Progenitor cell of endocrine pancreas (in vitro differentiated cells): ENCODE measurements at regions not wholly inside any gene's neighbourhood (a gene's known extent, or its start where the extent isn't known, plus 50 kb on each side); places are given as distances from the start of the nearest gene placed in this dataset.

Experiments
- DNase-seq: peaks from one replicate; pipeline ENCODE4 v3.0.0; 2021; ENCODE audit warnings: low spot score; ENCODE audit not compliant: unreplicated experiment
- H3K27ac Mint-ChIP-seq: 2 replicates; pipeline ENCODE4 v1.8.0; 2021; ENCODE audit warnings: mild to moderate bottlenecking, moderate library complexity, mixed read lengths
- H3K27me3 Mint-ChIP-seq: 2 replicates; pipeline ENCODE4 v1.8.0; 2021; ENCODE audit warnings: mixed read lengths
- H3K36me3 Mint-ChIP-seq: 2 replicates; pipeline ENCODE4 v1.8.0; 2022; ENCODE audit warnings: mixed read lengths; ENCODE audit not compliant: insufficient read depth
- H3K4me1 Mint-ChIP-seq: 2 replicates; pipeline ENCODE4 v1.8.0; 2021; ENCODE audit warnings: low read depth, mixed read lengths
- H3K4me3 Mint-ChIP-seq: 2 replicates; pipeline ENCODE4 v1.8.0; 2021; ENCODE audit warnings: low read depth, mild to moderate bottlenecking, moderate library complexity, mixed read lengths
- H3K9me3 Mint-ChIP-seq: 2 replicates; pipeline ENCODE4 v1.8.0; 2021; ENCODE audit warnings: low read depth, mixed read lengths
- CTCF ChIP-seq: fragments of 200-600 bp; sonication (generic); IDR thresholded peaks from one replicate; pipeline ENCODE4 v1.5.0; 2021; ENCODE audit warnings: antibody characterized with exemption, mild to moderate bottlenecking; ENCODE audit not compliant: unreplicated experiment

- TF ChIP-seq CTCF: no peak
- H3K36me3 Mint-ChIP-seq: no peaks in the 10 kb centered on the region
- no peaks in the 10 kb centered on the region for H3K9me3 Mint-ChIP-seq
- H3K4me1 Mint-ChIP-seq: no peaks in the 10 kb centered on the region
- H3K4me3 Mint-ChIP-seq: no peak overlapping the region
- H3K27me3 Mint-ChIP-seq: peaks cover 47% of the 10 kb centered on the region
- no peak for DNase-seq
- H3K27ac Mint-ChIP-seq: no peak overlapping the region
Observed at GRCh38 chr17:77572851-77573250, 385.7 kb upstream of the TNRC6C start.

- Mint-ChIP-seq H3K4me1 (no peaks in the 10 kb centered on the region), H3K27ac (no peak overlapping the region), H3K36me3 (no peaks in the 10 kb centered on the region), H3K9me3 (no peaks in the 10 kb centered on the region), H3K27me3 (peaks cover 25% of the 10 kb centered on the region), H3K4me3 (no peak overlapping the region)
- no peak for TF ChIP-seq CTCF
- DNase-seq: no peak
Observed at GRCh38 chr17:77577491-77577890, 381.0 kb upstream of the TNRC6C start.

- H3K36me3 Mint-ChIP-seq: no peaks in the 10 kb centered on the region
Observed at GRCh38 chr17:77579131-77579530, 379.4 kb upstream of the TNRC6C start.

GRCh38 chr17:77579682-77580081 lies 378.8 kb upstream of the TNRC6C start:
- no peaks in the 10 kb centered on the region for H3K4me1 Mint-ChIP-seq

More at GRCh38 chr17:77579131-77579530, 379.4 kb upstream of the TNRC6C start:
- no peak for TF ChIP-seq CTCF
- Mint-ChIP-seq H3K27me3 (peaks cover 15% of the 10 kb centered on the region), H3K4me3 (no peak overlapping the region), H3K4me1 (no peaks in the 10 kb centered on the region), H3K27ac (no peak overlapping the region), H3K9me3 (no peaks in the 10 kb centered on the region)
- no peak for DNase-seq

GRCh38 chr17:77580531-77581270 lies 377.8 kb upstream of the TNRC6C start:
- Mint-ChIP-seq H3K4me3 (no peak overlapping the region), H3K27ac (no peak overlapping the region), H3K4me1 (no peaks in the 10 kb centered on the region), H3K9me3 (peaks cover 8% of the 10 kb centered on the region), H3K36me3 (no peaks in the 10 kb centered on the region), H3K27me3 (peaks cover 6% of the 10 kb centered on the region)
- no peak for DNase-seq
- TF ChIP-seq CTCF: no peak

More at GRCh38 chr17:77579682-77580081, 378.8 kb upstream of the TNRC6C start:
- no peaks in the 10 kb centered on the region for H3K36me3 Mint-ChIP-seq
- no peak for TF ChIP-seq CTCF
- DNase-seq: no peak
- H3K27me3 Mint-ChIP-seq: peaks cover 11% of the 10 kb centered on the region
- H3K9me3 Mint-ChIP-seq: no peaks in the 10 kb centered on the region
- H3K27ac Mint-ChIP-seq: no peak overlapping the region
- no peak overlapping the region for H3K4me3 Mint-ChIP-seq
